GM23338 (cell line): ENCODE measurements at regions not wholly inside any gene's neighbourhood (a gene's known extent, or its start where the extent isn't known, plus 50 kb on each side); places are given as distances from the start of the nearest gene placed in this dataset.
"Not testable (repeated sequence)": the region's sequence is repeated elsewhere in the genome, so short reads cannot be mapped to it uniquely, and the experiment has no call there.

Experiments
- ATAC-seq: fragments of 200-7000 bp; cut with Tn5 transposase; 3 replicates; pipeline ENCODE4 v1.9.1; 2020
- DNase-seq: peaks from one replicate; pipeline ENCODE4 v3.0.0-alpha.2; 2015; ENCODE audit warnings: low spot score
- H2AFZ ChIP-seq: fragments of 200-600 bp; sonication (generic); 2 replicates; pipeline ENCODE4 v1.8.0; 2016; ENCODE audit warnings: antibody characterized with exemption, mild to moderate bottlenecking, moderate library complexity
- H3F3A ChIP-seq: fragments of 200-600 bp; sonication (generic); replicated peaks from 2 replicates; pipeline ENCODE4 v1.8.0; 2017; ENCODE audit warnings: antibody characterized with exemption, mixed run types, low read depth
- H3K27ac ChIP-seq: fragments of 200-600 bp; sonication (generic); 2 replicates; pipeline ENCODE4 v1.6.1; 2016; ENCODE audit warnings: low read depth
- H3K27me3 ChIP-seq: fragments of 200-600 bp; sonication (generic); 2 replicates; pipeline ENCODE4 v1.8.0; 2016; ENCODE audit warnings: mild to moderate bottlenecking, mixed run types, moderate library complexity; ENCODE audit not compliant: insufficient read depth
- H3K36me3 ChIP-seq: fragments of 200-600 bp; sonication (generic); 2 replicates; pipeline ENCODE4 v1.8.0; 2016; ENCODE audit warnings: mild to moderate bottlenecking; ENCODE audit not compliant: insufficient read depth
- H3K4me1 ChIP-seq: fragments of 200-600 bp; sonication (generic); 2 replicates; pipeline ENCODE4 v1.8.0; 2016; ENCODE audit warnings: mild to moderate bottlenecking, moderate library complexity; ENCODE audit not compliant: insufficient read depth
- H3K4me2 ChIP-seq: fragments of 200-600 bp; sonication (generic); 2 replicates; pipeline ENCODE4 v1.7.1; 2017; ENCODE audit warnings: mixed run types
- H3K4me3 ChIP-seq: fragments of 200-600 bp; sonication (generic); 2 replicates; pipeline ENCODE4 v1.6.1; 2016; ENCODE audit warnings: mixed run types
- H3K79me2 ChIP-seq: fragments of 200-600 bp; sonication (generic); replicated peaks from 2 replicates; pipeline ENCODE4 v1.8.0; 2017; ENCODE audit warnings: mild to moderate bottlenecking; ENCODE audit not compliant: insufficient read depth
- H3K9me2 ChIP-seq: fragments of 200-600 bp; sonication (generic); 2 replicates; pipeline ENCODE4 v1.8.0; 2017; ENCODE audit not compliant: insufficient read depth
- H4K20me1 ChIP-seq: fragments of 200-600 bp; sonication (generic); replicated peaks from 2 replicates; pipeline ENCODE4 v1.8.0; 2017; ENCODE audit warnings: mild to moderate bottlenecking; ENCODE audit not compliant: insufficient read depth
- H3K27ac Mint-ChIP-seq: 2 replicates; pipeline ENCODE4 v1.8.0; 2020; ENCODE audit warnings: inconsistent platforms, mild to moderate bottlenecking, moderate library complexity, mixed read lengths
- H3K27me3 Mint-ChIP-seq: 3 replicates; pipeline ENCODE4 v1.8.0; 2022; ENCODE audit warnings: low read depth, mild to moderate bottlenecking, moderate library complexity, mixed read lengths, inconsistent platforms; ENCODE audit not compliant: insufficient read depth, poor library complexity
- H3K36me3 Mint-ChIP-seq: 3 replicates; pipeline ENCODE4 v1.8.0; 2021; ENCODE audit warnings: low read depth, mild to moderate bottlenecking, inconsistent platforms, moderate library complexity, mixed read lengths
- H3K4me1 Mint-ChIP-seq: 3 replicates; pipeline ENCODE4 v1.8.0; 2020; ENCODE audit warnings: mild to moderate bottlenecking, inconsistent platforms, mixed read lengths
- H3K4me3 Mint-ChIP-seq: 3 replicates; pipeline ENCODE4 v1.8.0; 2021; ENCODE audit warnings: moderate library complexity, mild to moderate bottlenecking, inconsistent platforms, mixed read lengths
- H3K9me3 Mint-ChIP-seq: 3 replicates; pipeline ENCODE4 v1.8.0; 2020; ENCODE audit warnings: moderate library complexity, mild to moderate bottlenecking, inconsistent platforms, mixed read lengths
- JUNB ChIP-seq: IDR thresholded peaks from one replicate; pipeline ENCODE4 v1.6.1; 2016; ENCODE audit warnings: antibody characterized with exemption; ENCODE audit not compliant: unreplicated experiment
- TF ChIP-seq, protein P1 (sequence below), 2 experiments: fragments of 200-600 bp in 1 of 2; sonication (generic) in 1 of 2; conservative IDR thresholded peaks; 2 replicates each; pipeline versions ENCODE4 v1.5.1 to v1.6.1; 2016 to 2017; ENCODE audit warnings: antibody characterized with exemption in 2 of 2, low read depth in 2 of 2, mild to moderate bottlenecking in 2 of 2, moderate library complexity in 1 of 2

DNA sequence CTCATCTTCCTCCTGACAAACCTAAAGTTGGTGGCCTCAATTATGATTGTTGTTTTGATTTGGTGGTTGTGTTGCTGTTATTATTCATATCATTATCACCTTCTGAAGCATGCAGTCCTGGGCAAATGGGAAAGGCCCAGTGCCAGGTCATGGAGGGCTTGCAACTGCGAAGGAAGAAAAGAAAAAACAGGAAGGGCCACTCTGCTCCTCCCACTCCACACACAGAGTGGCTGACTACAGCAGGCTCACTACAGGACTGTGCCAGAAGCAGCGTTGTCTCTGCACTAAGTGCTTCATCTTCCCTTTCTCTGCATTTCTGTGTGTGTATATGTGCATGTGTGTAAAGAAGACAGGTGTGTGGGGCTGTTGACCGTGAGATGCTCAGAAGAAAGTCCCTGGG is 231.9 kb downstream of the ANKRD30B start (continued):
- TF ChIP-seq, protein P1, sequence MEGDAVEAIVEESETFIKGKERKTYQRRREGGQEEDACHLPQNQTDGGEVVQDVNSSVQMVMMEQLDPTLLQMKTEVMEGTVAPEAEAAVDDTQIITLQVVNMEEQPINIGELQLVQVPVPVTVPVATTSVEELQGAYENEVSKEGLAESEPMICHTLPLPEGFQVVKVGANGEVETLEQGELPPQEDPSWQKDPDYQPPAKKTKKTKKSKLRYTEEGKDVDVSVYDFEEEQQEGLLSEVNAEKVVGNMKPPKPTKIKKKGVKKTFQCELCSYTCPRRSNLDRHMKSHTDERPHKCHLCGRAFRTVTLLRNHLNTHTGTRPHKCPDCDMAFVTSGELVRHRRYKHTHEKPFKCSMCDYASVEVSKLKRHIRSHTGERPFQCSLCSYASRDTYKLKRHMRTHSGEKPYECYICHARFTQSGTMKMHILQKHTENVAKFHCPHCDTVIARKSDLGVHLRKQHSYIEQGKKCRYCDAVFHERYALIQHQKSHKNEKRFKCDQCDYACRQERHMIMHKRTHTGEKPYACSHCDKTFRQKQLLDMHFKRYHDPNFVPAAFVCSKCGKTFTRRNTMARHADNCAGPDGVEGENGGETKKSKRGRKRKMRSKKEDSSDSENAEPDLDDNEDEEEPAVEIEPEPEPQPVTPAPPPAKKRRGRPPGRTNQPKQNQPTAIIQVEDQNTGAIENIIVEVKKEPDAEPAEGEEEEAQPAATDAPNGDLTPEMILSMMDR (conservative IDR thresholded peaks at IDR 0.05; ENCODE audit: low read depth in 2 of 2), result no peak
- TF ChIP-seq JUNB, result no peak

DNA sequence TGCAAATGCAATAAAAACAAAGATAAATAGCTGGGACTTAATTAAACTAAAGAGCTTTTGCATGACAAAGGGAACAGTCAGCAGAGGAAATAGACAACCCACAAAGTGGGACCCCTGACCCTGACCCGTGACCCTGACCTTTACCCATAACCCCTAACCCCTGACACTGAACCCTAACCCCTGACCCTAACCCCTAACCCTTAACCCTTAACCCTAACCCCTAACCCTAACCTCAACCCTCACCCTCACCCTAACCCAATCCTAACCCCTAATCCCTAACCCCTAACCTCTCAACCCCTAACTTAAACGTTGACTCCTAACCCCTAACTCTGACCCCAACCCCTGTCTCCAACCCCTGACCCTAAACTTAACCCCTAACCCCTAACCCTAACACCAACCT is 236.6 kb downstream of the ANKRD30B start:
- not testable (repeated sequence) for H2AFZ ChIP-seq, H3K36me3 ChIP-seq, ATAC-seq, H3K4me1 ChIP-seq, H3K4me3 ChIP-seq, H4K20me1 ChIP-seq, H3K4me1 Mint-ChIP-seq, H3K4me3 Mint-ChIP-seq, H3K27me3 ChIP-seq, H3K9me2 ChIP-seq, H3F3A ChIP-seq, H3K27ac ChIP-seq, H3K27ac Mint-ChIP-seq, DNase-seq, H3K4me2 ChIP-seq, H3K79me2 ChIP-seq, H3K27me3 Mint-ChIP-seq
- Mint-ChIP-seq H3K36me3 (peaks cover 16% of the 10 kb centered on the region), H3K9me3 (peaks cover 89% of the 10 kb centered on the region)

DNA sequence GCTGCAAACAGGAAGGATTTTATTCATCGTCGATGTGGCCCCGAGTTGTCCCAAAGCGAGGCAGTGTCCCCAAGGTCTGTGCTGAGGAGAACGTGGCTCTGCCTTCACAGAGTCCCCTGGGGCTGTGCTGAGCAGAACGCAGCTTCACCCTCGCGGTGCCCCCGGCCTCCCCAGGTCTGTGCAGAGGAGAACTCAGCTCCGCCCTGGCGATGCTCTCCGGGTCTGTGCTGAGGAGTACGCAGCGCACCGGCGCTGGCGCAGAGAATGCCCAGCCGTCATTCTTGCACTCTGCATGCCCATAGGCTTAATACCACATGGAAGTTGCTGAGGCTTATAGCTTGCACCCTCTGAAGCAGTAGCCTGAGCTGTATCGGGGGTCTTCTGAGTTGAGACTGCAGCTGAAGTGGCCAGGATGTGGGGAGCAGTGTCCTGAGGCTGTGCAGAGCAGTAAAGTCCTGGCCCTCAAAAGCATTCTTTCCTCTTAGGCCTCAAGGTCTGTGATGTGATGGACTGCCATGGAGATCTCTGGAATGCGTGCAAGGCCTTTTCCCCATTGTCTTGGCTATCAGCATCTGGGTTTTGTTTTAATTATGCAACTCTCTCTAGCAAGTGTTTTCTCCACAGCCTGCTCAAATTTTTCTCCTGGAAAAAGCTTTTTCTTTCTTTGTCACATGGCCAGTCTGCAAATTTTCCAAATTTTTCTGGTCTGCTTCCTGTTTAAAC is 237.5 kb downstream of the ANKRD30B start:
- not testable (repeated sequence) for ATAC-seq, H3K4me1 ChIP-seq

DNA sequence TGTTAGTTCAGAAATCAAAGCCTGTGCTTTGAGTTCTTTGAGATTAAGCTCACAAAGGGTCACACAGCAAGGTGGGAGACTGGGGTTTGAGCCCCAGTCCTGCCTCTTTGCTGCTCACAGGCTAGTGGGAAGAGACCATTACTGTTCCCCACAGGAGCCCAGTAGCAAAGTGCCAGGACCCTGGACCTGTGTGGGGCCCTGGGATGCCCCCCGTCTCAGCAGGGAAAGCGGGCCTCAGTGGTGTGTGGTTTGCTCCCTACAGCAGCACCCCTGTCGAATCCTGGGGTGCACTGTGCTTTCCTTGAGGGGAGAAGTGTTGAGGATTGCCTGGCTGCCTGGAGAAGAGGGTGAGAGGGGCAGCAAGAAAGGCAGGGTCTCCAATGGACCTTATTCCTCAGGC is 239.4 kb downstream of the ANKRD30B start:
- DNase-seq, H3K27ac Mint-ChIP-seq, H3K4me1 Mint-ChIP-seq, H3K4me1 ChIP-seq, ATAC-seq, H4K20me1 ChIP-seq, H3K79me2 ChIP-seq, H2AFZ ChIP-seq, H3K27me3 Mint-ChIP-seq, H3K4me2 ChIP-seq, H3K4me3 Mint-ChIP-seq, H3K36me3 ChIP-seq, H3K27ac ChIP-seq, H3F3A ChIP-seq, H3K27me3 ChIP-seq, H3K9me2 ChIP-seq, H3K4me3 ChIP-seq: not testable (repeated sequence)
- H3K36me3 Mint-ChIP-seq, result peaks cover 16% of the 10 kb centered on the region
- H3K9me3 Mint-ChIP-seq, result peaks cover 82% of the 10 kb centered on the region

More for the DNA sequence above, 237.5 kb downstream of the ANKRD30B start:
- H3F3A ChIP-seq, H2AFZ ChIP-seq, H4K20me1 ChIP-seq, H3K4me3 Mint-ChIP-seq, DNase-seq, H3K9me2 ChIP-seq, H3K27ac Mint-ChIP-seq, H3K27me3 Mint-ChIP-seq, H3K4me3 ChIP-seq, H3K4me1 Mint-ChIP-seq, H3K27me3 ChIP-seq, H3K79me2 ChIP-seq, H3K36me3 ChIP-seq, H3K27ac ChIP-seq, H3K4me2 ChIP-seq: not testable (repeated sequence)
- peaks cover 16% of the 10 kb centered on the region for H3K36me3 Mint-ChIP-seq
- H3K9me3 Mint-ChIP-seq, result peaks cover 89% of the 10 kb centered on the region

DNA sequence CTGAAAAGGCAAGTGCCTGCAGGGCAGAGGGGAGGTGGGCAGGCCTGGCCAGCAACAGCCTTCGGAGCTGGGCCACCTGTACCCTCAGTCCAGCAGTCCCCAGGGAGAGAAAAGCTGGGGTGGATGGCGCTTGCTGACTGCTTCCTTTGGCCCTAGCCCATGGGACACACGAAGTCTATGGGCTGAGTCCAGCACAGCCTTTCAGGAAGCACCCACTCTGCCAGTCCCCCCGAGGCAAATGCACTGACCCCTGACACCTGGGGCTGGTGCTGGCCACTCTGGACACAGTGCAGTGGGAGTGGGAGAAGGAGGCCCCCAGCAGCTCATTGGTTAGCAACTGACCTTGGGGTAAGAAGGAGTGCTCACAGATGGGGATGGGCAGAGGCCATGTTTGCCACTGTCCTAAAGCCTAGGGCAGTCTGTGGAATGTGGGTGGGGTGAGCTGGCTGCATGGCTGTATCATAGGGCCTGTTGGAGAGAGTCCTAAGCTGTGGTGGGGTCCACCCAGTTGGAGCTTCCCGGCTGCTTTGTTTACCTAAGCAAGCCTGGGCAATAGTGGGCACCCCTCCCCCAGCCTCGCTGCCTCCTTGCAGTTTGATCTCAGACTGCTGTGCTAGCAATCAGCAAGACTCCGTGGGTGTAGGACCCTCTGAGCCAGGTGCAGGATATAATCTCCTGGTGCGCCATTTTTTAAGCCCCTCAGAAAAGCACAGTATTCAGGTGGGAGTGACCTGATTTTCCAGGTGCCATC is 240.2 kb downstream of the ANKRD30B start:
- H3K79me2 ChIP-seq, H3K27ac ChIP-seq, H3K4me1 Mint-ChIP-seq, H3K4me3 Mint-ChIP-seq, H3K9me2 ChIP-seq, H3K27me3 ChIP-seq, H3K27ac Mint-ChIP-seq, ATAC-seq, H4K20me1 ChIP-seq, H2AFZ ChIP-seq, H3K4me3 ChIP-seq, H3F3A ChIP-seq, H3K27me3 Mint-ChIP-seq, DNase-seq, H3K4me2 ChIP-seq, H3K4me1 ChIP-seq, H3K36me3 ChIP-seq: not testable (repeated sequence)
- Mint-ChIP-seq H3K9me3 (peaks cover 80% of the 10 kb centered on the region), H3K36me3 (peaks cover 16% of the 10 kb centered on the region)

DNA sequence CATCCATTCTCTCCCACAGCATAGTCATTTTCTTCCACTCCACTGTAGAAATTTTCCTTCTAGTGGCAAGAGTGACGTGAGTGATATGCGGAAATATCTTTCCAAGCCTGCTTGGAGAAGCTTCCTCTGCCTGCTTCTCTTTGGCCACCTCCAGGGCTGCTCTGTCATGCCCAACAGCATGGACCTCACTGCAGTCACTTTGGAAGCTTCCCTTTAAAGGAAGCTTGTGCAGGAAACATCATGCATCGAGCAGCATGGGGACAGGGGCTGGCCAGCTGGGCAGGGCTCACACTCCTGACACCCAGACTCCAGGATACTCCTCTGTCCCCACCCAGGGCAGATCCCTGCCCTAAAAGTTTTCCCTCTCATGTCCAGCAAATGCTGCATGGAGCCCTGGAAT is 241.6 kb downstream of the ANKRD30B start:
- peaks cover 16% of the 10 kb centered on the region for H3K36me3 Mint-ChIP-seq
- H3K27ac Mint-ChIP-seq, H3K36me3 ChIP-seq, H2AFZ ChIP-seq, H3K4me1 Mint-ChIP-seq, DNase-seq, H3K9me2 ChIP-seq, H3K4me1 ChIP-seq, H3K27ac ChIP-seq, ATAC-seq, H3F3A ChIP-seq, H3K27me3 Mint-ChIP-seq, H3K27me3 ChIP-seq, H3K4me3 ChIP-seq, H4K20me1 ChIP-seq, H3K79me2 ChIP-seq, H3K4me3 Mint-ChIP-seq, H3K4me2 ChIP-seq: not testable (repeated sequence)
- H3K9me3 Mint-ChIP-seq, result peaks cover 83% of the 10 kb centered on the region
